ENCODE measurements at regions not wholly inside any gene's neighbourhood (a gene's known extent, or its start where the extent isn't known, plus 50 kb on each side); places are given as distances from the start of the nearest gene placed in this dataset.

DNA sequence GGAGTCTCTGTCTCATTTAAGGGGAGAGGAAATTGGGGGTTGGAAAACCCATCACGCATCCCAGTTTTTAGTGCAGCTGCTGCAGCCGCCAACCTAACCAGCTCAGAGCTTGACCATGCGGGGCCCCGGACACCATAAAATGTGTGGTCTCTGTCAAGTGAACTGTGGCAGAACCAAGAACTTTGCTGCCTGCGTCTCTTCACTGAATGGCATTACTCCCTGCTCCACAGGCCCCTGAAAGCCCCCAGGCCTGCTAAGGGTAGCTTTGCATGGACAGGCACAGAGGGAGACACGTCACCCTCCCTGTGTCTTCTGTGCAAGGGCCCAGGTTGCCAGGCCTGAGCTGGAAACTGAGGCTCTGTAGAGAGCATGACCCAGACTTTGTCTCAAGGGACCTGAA lies 144.6 kb upstream of the GPR26 start:
- H3K9me3 ChIP-seq, result no peaks in the 10 kb centered on the region
- DNase-seq (ENCODE audit: low spot score), result no peak
- H3K27ac ChIP-seq, result no peak overlapping the region
- TF ChIP-seq, protein P1, sequence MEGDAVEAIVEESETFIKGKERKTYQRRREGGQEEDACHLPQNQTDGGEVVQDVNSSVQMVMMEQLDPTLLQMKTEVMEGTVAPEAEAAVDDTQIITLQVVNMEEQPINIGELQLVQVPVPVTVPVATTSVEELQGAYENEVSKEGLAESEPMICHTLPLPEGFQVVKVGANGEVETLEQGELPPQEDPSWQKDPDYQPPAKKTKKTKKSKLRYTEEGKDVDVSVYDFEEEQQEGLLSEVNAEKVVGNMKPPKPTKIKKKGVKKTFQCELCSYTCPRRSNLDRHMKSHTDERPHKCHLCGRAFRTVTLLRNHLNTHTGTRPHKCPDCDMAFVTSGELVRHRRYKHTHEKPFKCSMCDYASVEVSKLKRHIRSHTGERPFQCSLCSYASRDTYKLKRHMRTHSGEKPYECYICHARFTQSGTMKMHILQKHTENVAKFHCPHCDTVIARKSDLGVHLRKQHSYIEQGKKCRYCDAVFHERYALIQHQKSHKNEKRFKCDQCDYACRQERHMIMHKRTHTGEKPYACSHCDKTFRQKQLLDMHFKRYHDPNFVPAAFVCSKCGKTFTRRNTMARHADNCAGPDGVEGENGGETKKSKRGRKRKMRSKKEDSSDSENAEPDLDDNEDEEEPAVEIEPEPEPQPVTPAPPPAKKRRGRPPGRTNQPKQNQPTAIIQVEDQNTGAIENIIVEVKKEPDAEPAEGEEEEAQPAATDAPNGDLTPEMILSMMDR (IDR thresholded peaks at IDR 0.05), result no peak
- no peaks in the 10 kb centered on the region for H3K4me1 ChIP-seq
- no peaks in the 10 kb centered on the region for H3K27me3 ChIP-seq
- no peaks in the 10 kb centered on the region for H3K36me3 ChIP-seq
- no peak overlapping the region for H3K4me3 ChIP-seq

DNA sequence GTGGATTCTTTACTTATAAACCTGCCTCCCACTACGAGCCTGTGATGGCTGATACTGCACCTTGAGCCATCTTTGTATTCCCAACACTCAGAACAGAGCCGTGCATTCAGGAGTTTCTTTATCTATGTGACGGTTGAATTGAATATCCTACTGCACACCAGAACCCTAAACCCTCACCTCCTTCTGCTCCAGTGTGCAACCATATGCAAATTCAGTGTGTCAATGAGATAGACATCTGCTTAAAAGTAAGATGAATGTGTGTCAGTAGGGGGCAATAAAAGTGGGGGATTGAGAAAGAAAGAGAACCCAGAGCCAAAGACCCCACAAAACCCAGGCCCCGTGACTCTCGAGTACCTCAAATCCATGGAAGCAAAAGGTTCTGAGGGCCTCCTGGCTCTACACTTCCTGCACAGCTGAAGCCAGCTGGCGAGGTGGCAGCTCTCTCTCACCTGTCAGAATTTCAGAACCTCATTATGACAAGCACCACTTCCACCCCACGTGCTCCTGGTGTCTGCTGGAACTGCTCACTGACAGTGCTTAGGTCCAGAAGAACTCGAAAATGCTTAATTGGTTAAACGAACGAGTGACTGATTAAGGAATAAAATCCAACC lies 143.3 kb upstream of the GPR26 start:
- no peaks in the 10 kb centered on the region for H3K27me3 ChIP-seq
- H3K4me3 ChIP-seq, result no peak overlapping the region
- H3K9me3 ChIP-seq, result no peaks in the 10 kb centered on the region
- TF ChIP-seq, protein P1 (IDR thresholded peaks at IDR 0.05), result no peak
- DNase-seq (ENCODE audit: low spot score), result no peak
- H3K4me1 ChIP-seq, result no peaks in the 10 kb centered on the region
- H3K36me3 ChIP-seq, result no peaks in the 10 kb centered on the region
- H3K27ac ChIP-seq, result no peak overlapping the region

DNA sequence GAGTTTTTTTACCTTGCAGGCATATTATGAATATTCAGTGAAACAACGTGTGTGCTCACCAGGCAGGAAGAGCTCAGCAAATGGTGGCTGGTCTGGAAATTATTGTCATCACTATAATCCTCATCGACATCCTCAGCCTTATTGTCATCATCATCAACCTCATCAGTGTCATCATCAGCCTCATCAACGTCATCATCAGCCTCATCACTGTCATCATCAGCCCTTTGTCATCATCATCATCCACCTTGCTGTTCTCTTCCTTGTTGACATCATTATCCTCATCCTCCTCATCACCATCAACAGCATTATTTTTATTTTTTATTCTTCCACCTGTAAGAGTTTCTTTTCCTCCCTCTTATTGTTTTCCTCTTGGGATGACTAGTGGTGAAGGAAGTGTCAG lies 142.3 kb upstream of the GPR26 start:
- TF ChIP-seq, protein P1 (IDR thresholded peaks at IDR 0.05), result no peak
- no peaks in the 10 kb centered on the region for H3K27me3 ChIP-seq

DNA sequence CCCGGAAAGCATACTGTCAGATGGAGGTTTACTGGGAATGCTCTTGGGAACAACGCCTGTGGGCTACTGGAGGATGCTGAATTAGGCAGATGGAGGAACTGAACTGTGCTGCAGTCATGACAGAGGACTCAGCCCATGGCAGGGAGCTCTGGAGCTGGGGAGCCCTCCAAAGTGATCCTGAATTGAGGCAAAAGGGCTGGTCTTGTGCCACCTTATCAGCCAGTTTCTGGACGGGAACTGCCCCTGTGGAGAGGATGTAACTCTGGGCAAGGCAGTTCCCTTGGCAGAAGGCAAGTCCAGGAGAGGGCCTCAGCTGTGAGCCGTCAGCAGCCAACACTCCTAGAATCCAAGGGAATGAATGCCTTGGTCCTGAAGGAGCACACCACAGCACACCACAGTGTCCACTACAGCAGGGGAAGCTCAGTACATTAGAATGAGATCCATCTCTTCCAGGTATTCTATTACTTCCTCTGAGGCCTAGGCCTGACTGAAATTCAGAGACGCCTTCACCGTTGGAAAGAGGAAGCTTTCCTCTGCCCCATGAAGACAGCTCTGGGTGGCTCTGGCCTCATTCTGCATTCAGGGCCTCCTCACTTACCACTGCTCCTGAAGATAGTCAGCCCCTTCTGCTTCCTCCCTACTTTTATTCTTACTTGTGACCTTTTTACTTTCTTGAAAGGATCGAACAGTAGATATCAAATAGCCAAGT lies 139.6 kb upstream of the GPR26 start:
- H3K9me3 ChIP-seq, result no peaks in the 10 kb centered on the region
- H3K27me3 ChIP-seq, result no peaks in the 10 kb centered on the region
- no peaks in the 10 kb centered on the region for H3K4me1 ChIP-seq
- peak; percentile 44 for DNase-seq (ENCODE audit: low spot score)
- no peaks in the 10 kb centered on the region for H3K36me3 ChIP-seq
- H3K4me3 ChIP-seq, result no peak overlapping the region
- no peak overlapping the region for H3K27ac ChIP-seq
- TF ChIP-seq, protein P1 (IDR thresholded peaks at IDR 0.05), result no peak

More for the DNA sequence above, 142.3 kb upstream of the GPR26 start:
- H3K27ac ChIP-seq, result no peak overlapping the region
- no peak overlapping the region for H3K4me3 ChIP-seq
- DNase-seq (ENCODE audit: low spot score), result no peak
- H3K4me1 ChIP-seq, result no peaks in the 10 kb centered on the region
- no peaks in the 10 kb centered on the region for H3K9me3 ChIP-seq
- H3K36me3 ChIP-seq, result no peaks in the 10 kb centered on the region

DNA sequence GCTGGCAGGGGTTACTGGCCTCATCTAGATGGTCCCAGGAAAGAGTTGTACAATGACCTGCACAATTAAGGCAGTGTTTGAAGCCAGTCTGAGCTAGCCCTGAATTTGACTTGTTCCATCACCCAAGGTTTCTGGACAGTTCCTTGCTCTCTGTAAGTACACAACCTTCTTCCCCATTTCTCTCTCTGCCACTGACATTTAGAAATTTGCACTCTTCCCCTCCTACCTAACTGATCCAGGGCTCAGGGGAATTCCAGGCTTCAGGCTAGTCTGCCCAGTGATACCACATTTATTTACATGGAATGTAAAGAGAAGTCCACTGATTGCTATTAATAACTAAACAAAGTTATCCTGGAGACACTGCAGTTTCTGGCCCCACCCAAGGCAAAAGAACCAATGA lies 139.0 kb upstream of the GPR26 start:
- H3K27ac ChIP-seq, result no peak overlapping the region
- H3K27me3 ChIP-seq, result no peaks in the 10 kb centered on the region
- no peak for DNase-seq (ENCODE audit: low spot score)
- no peaks in the 10 kb centered on the region for H3K4me1 ChIP-seq
- peaks cover 0 to 3% of the 10 kb centered on the region in 2 donors for H3K9me3 ChIP-seq
- H3K4me3 ChIP-seq, result no peak overlapping the region
- TF ChIP-seq, protein P1 (IDR thresholded peaks at IDR 0.05), result no peak
- H3K36me3 ChIP-seq, result no peaks in the 10 kb centered on the region

All from right atrium auricular region (tissue), 2 donors.